Endothelial cell of umbilical vein (primary cell): ENCODE measurements at regions not wholly inside any gene's neighbourhood (a gene's known extent, or its start where the extent isn't known, plus 50 kb on each side); places are given as distances from the start of the nearest gene placed in this dataset.

Source experiments
- BruUV-seq: library from RNA; stranded (reverse); fragments of 400-500 nt; replicated peaks from 2 replicates; lab custom pipeline; 2021; lab: Mats Ljungman, UMichigan
- CTCF ChIA-PET: fragments of 300-600, 350-600 bp; sonication (Branson Sonifier 250); formaldehyde crosslinking; loops from one replicate; lab custom pipeline; 2021; ENCODE audit warnings: antibody characterized with exemption, inconsistent platforms; lab: Charles Lee
- POLR2A ChIA-PET: fragments of 300-600, 350-600 bp; sonication (Branson Sonifier 250); formaldehyde crosslinking; loops from one replicate; lab custom pipeline; 2021; ENCODE audit warnings: antibody characterized with exemption, inconsistent platforms; lab: Charles Lee
- DNase-seq: peaks from one replicate; pipeline ENCODE4 v3.0.0-alpha.2; 2011; ENCODE audit warnings: low read depth, low spot score
- FAIRE-seq: peaks from 2 replicates; lab custom pipeline; 2011; peaks lifted over from hg19 to GRCh38; lab: Jason Lieb, UNC
- H2AFZ ChIP-seq: 2 replicates; pipeline ENCODE4 v1.6.0; 2012; ENCODE audit warnings: low read depth, low read length, control low read depth, inconsistent platforms
- H3K27ac ChIP-seq: 2 replicates; pipeline ENCODE4 v1.5.1; 2011; ENCODE audit warnings: low read depth, mild to moderate bottlenecking, control low read depth, low read length, moderate library complexity; ENCODE audit not compliant: insufficient read depth
- H3K27me3 ChIP-seq, 2 experiments: 2 replicates each; pipeline versions ENCODE4 v1.6.0 to v1.6.1; 2011; ENCODE audit warnings: low read length in 2 of 2, mixed read lengths in 1 of 2; ENCODE audit not compliant: control insufficient read depth in 2 of 2, insufficient read depth in 2 of 2
- H3K36me3 ChIP-seq, 2 experiments: 2 replicates in 1 of 2; 3 replicates in 1 of 2; pipeline ENCODE4 v1.5.1; 2011; ENCODE audit warnings: low read length in 2 of 2, mild to moderate bottlenecking in 1 of 2, moderate library complexity in 1 of 2; ENCODE audit not compliant: control insufficient read depth in 2 of 2, insufficient read depth in 2 of 2; ENCODE audit errors: extremely low read depth in 1 of 2
- H3K4me1 ChIP-seq: 3 replicates; pipeline ENCODE4 v1.5.1; 2011; ENCODE audit warnings: mild to moderate bottlenecking, low read length; ENCODE audit not compliant: control insufficient read depth, insufficient read depth; ENCODE audit errors: extremely low read depth
- H3K4me2 ChIP-seq: 2 replicates; pipeline ENCODE4 v1.6.1; 2011; ENCODE audit warnings: low read length, control low read depth, mixed read lengths; ENCODE audit not compliant: insufficient read depth
- H3K4me3 ChIP-seq, 3 experiments: fragments of 200-600 bp in 1 of 3; sonication (generic), shearing (Covaris generic) in 1 of 3; replicated peaks in 1 of 3; 2 replicates each; pipeline ENCODE4 v1.5.1; 2011 to 2016; ENCODE audit warnings: control low read depth in 3 of 3, low read length in 3 of 3, mild to moderate bottlenecking in 2 of 3, inconsistent platforms in 1 of 3, low read depth in 1 of 3, moderate library complexity in 1 of 3; ENCODE audit not compliant: insufficient read depth in 1 of 3
- H3K79me2 ChIP-seq: 2 replicates; pipeline ENCODE4 v1.6.0; 2012; ENCODE audit warnings: low read length, inconsistent platforms; ENCODE audit not compliant: control insufficient read depth, insufficient read depth
- H3K9ac ChIP-seq: replicated peaks from 2 replicates; pipeline ENCODE3; 2011; ENCODE audit warnings: low read length, control low read depth; ENCODE audit not compliant: insufficient read depth; ENCODE audit errors: extremely low read depth
- H3K9me1 ChIP-seq: replicated peaks from 3 replicates; pipeline ENCODE4 v1.6.0; 2011; ENCODE audit warnings: mild to moderate bottlenecking, low read length; ENCODE audit not compliant: control insufficient read depth, insufficient read depth; ENCODE audit errors: extremely low read depth
- H3K9me3 ChIP-seq: replicated peaks from 2 replicates; pipeline ENCODE4 v1.5.1; 2012; ENCODE audit warnings: low read length, inconsistent platforms; ENCODE audit not compliant: control insufficient read depth, insufficient read depth
- H4K20me1 ChIP-seq: replicated peaks from 2 replicates; pipeline ENCODE3; 2011; ENCODE audit warnings: mild to moderate bottlenecking, low read length; ENCODE audit not compliant: control insufficient read depth, insufficient read depth; ENCODE audit errors: extremely low read depth
- EZH2 ChIP-seq: IDR thresholded peaks from 2 replicates; pipeline ENCODE4 v1.6.1; 2012; ENCODE audit warnings: borderline replicate concordance, low read depth, mild to moderate bottlenecking, moderate library complexity, low read length, inconsistent platforms; ENCODE audit not compliant: severe bottlenecking
- FOS ChIP-seq: IDR thresholded peaks from 2 replicates; pipeline ENCODE4 v1.6.1; 2011; ENCODE audit warnings: mild to moderate bottlenecking, low read length, moderate library complexity, borderline replicate concordance; ENCODE audit not compliant: insufficient read depth
- GATA2 ChIP-seq: IDR thresholded peaks from 2 replicates; pipeline ENCODE4 v1.7.0; 2011; ENCODE audit warnings: low read depth, mild to moderate bottlenecking, moderate library complexity, mixed read lengths, low read length; ENCODE audit not compliant: insufficient read length, insufficient read depth
- JUN ChIP-seq: IDR thresholded peaks from 2 replicates; pipeline ENCODE4 v1.6.1; 2011; ENCODE audit warnings: borderline replicate concordance, low read depth; ENCODE audit not compliant: insufficient read length, insufficient read depth
- MYC ChIP-seq: IDR thresholded peaks from one replicate; pipeline ENCODE4 v1.6.1; 2011; ENCODE audit warnings: mild to moderate bottlenecking, low read depth, low read length
- POLR2A ChIP-seq: IDR thresholded peaks from 2 replicates; pipeline ENCODE4 v1.6.1; 2012; ENCODE audit warnings: low read depth, mild to moderate bottlenecking, control low read depth, low read length
- POLR2AphosphoS5 ChIP-seq: IDR thresholded peaks from 2 replicates; pipeline ENCODE4 v1.6.1; 2012; ENCODE audit warnings: low read depth, mild to moderate bottlenecking, control low read depth, low read length, moderate library complexity; ENCODE audit not compliant: insufficient read depth
- dilution Hi-C: fragments of 300-500 bp; cut with MboI; formaldehyde crosslinking; loops from one replicate; pipeline ENCODE4 v1.15.0; 2019; ENCODE audit warnings: low sequenced_read_pairs; ENCODE audit not compliant: extremely low pct_ligation_motif_present
- intact Hi-C: fragments of 100-400 bp; cut with micrococcal nuclease; formaldehyde crosslinking; loops from one replicate; pipeline ENCODE4 v1.10.0; 2022
- TF ChIP-seq, protein P1 (sequence below), 2 donors: IDR thresholded peaks; 1 replicate in 1 of 2; 2 replicates in 1 of 2; pipeline ENCODE4 v1.5.1; 2011; ENCODE audit warnings: low read length in 2 of 2, mild to moderate bottlenecking in 2 of 2, moderate library complexity in 2 of 2, control low read depth in 1 of 2, inconsistent platforms in 1 of 2, low read depth in 1 of 2; ENCODE audit not compliant: insufficient read depth in 1 of 2; ENCODE audit errors: extremely low read depth in 1 of 2
- TF ChIP-seq, protein P2 (sequence below): IDR thresholded peaks from 2 replicates; pipeline ENCODE4 v1.6.1; 2011; ENCODE audit not compliant: insufficient read depth, insufficient read length

DNA sequence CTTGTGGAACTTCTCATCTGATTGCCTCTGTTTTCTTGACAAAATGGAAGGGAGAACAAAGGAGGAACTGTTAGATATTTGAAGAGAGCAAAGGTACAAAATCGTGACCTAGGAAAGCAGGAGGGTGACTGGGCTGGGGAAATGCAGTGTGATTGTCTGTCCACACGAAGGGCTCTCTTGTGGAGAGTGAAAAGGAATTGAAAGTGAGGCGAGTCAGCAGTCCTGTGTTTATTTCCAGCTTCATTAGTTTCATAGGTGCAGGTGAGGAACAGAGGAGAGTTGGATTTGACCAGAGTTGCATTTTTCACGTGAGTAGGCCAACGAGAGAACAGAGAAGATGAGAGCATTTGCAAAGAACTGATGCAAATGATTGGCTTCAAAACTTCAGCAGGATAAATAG, 336.4 kb upstream of the SATB1 start:
- FAIRE-seq = no peak
- no peaks in the 10 kb centered on the region for H4K20me1 ChIP-seq
- POLR2A ChIA-PET = no interaction called here

More for the DNA sequence above, 336.4 kb upstream of the SATB1 start:
- Histone ChIP-seq H3K9me3 (peaks cover 3% of the 10 kb centered on the region), H2AFZ (no peak overlapping the region), H3K4me3 (no peak overlapping the region), H3K27ac (no peak overlapping the region), H3K27me3 (no peaks in the 10 kb centered on the region), H3K36me3 (no peaks in the 10 kb centered on the region), H3K9me1 (no peaks in the 10 kb centered on the region), H3K4me1 (no peaks in the 10 kb centered on the region), H3K9ac (no peak overlapping the region), H3K4me2 (no peak overlapping the region), H3K79me2 (no peaks in the 10 kb centered on the region)
- intact Hi-C loops = no loop called here
- BruUV-seq = no TSS peak
- dilution Hi-C loops = no loop called here
- no peak for DNase-seq
- CTCF ChIA-PET = no interaction called here
- no peak for TF ChIP-seq MYC
- TF ChIP-seq POLR2AphosphoS5 = no peak
- TF ChIP-seq, protein P1, sequence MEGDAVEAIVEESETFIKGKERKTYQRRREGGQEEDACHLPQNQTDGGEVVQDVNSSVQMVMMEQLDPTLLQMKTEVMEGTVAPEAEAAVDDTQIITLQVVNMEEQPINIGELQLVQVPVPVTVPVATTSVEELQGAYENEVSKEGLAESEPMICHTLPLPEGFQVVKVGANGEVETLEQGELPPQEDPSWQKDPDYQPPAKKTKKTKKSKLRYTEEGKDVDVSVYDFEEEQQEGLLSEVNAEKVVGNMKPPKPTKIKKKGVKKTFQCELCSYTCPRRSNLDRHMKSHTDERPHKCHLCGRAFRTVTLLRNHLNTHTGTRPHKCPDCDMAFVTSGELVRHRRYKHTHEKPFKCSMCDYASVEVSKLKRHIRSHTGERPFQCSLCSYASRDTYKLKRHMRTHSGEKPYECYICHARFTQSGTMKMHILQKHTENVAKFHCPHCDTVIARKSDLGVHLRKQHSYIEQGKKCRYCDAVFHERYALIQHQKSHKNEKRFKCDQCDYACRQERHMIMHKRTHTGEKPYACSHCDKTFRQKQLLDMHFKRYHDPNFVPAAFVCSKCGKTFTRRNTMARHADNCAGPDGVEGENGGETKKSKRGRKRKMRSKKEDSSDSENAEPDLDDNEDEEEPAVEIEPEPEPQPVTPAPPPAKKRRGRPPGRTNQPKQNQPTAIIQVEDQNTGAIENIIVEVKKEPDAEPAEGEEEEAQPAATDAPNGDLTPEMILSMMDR (IDR thresholded peaks at IDR 0.05; ENCODE audit: extremely low read depth in 1 of 2, insufficient read depth in 1 of 2, low read depth in 1 of 2, low read length in 2 of 2) = no peak
- no peak for TF ChIP-seq GATA2
- TF ChIP-seq, protein P2, sequence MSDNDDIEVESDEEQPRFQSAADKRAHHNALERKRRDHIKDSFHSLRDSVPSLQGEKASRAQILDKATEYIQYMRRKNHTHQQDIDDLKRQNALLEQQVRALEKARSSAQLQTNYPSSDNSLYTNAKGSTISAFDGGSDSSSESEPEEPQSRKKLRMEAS = no peak
- TF ChIP-seq FOS = no peak
- TF ChIP-seq JUN = no peak
- TF ChIP-seq EZH2 = no peak
- TF ChIP-seq POLR2A = no peak
